OCI-LY1 (cell line): ENCODE measurements at regions not wholly inside any gene's neighbourhood (a gene's known extent, or its start where the extent isn't known, plus 50 kb on each side); places are given as distances from the start of the nearest gene placed in this dataset.

Experiments
- H2AFZ ChIP-seq: fragments of 200-600 bp; sonication (generic), shearing (Covaris generic); 2 replicates; pipeline ENCODE4 v1.6.0; 2014; ENCODE audit warnings: antibody characterized with exemption, mild to moderate bottlenecking, low read length
- H3F3A ChIP-seq: fragments of 200-600 bp; sonication (generic), shearing (Covaris generic); 2 replicates; pipeline ENCODE4 v1.6.0; 2014; ENCODE audit warnings: mild to moderate bottlenecking, antibody characterized with exemption, low read length, moderate library complexity; ENCODE audit not compliant: insufficient read depth
- H3K27ac ChIP-seq: fragments of 200-600 bp; sonication (generic); 2 replicates; pipeline ENCODE4 v1.5.1; 2014; ENCODE audit warnings: low read length, mixed run types, mild to moderate bottlenecking, low read depth; ENCODE audit not compliant: poor library complexity, severe bottlenecking
- H3K27me3 ChIP-seq: fragments of 200-600 bp; sonication (generic); 2 replicates; pipeline ENCODE4 v1.6.0; 2014; ENCODE audit warnings: antibody characterized with exemption, mild to moderate bottlenecking, low read length, moderate library complexity; ENCODE audit not compliant: insufficient read depth
- H3K36me3 ChIP-seq: fragments of 200-600 bp; sonication (generic); 2 replicates; pipeline ENCODE4 v1.6.1; 2014; ENCODE audit warnings: mild to moderate bottlenecking, antibody characterized with exemption, low read length, moderate library complexity, mixed read lengths; ENCODE audit not compliant: insufficient read depth
- H3K4me1 ChIP-seq: fragments of 200-600 bp; sonication (generic); 2 replicates; pipeline ENCODE4 v1.5.1; 2014; ENCODE audit warnings: mild to moderate bottlenecking, low read length, moderate library complexity; ENCODE audit not compliant: insufficient read depth, severe bottlenecking
- H3K4me2 ChIP-seq: fragments of 200-600 bp; sonication (generic), shearing (Covaris generic); 2 replicates; pipeline ENCODE4 v1.6.1; 2014; ENCODE audit warnings: low read length
- H3K4me3 ChIP-seq: fragments of 200-600 bp; sonication (generic); 2 replicates; pipeline ENCODE4 v1.5.1; 2014; ENCODE audit warnings: low read length, low read depth, mild to moderate bottlenecking, mixed read lengths; ENCODE audit not compliant: poor library complexity, severe bottlenecking
- H3K79me2 ChIP-seq: fragments of 200-600 bp; shearing (Covaris generic); 2 replicates; pipeline ENCODE4 v1.6.1; 2016; ENCODE audit warnings: mixed run types, low read length, mixed read lengths; ENCODE audit not compliant: insufficient read depth
- H3K9ac ChIP-seq: fragments of 200-600 bp; sonication (generic), shearing (Covaris generic); 2 replicates; pipeline ENCODE4 v1.6.1; 2014; ENCODE audit warnings: mild to moderate bottlenecking, low read length, mixed read lengths
- H3K9me2 ChIP-seq: fragments of 200-600 bp; sonication (generic), shearing (Covaris generic); 2 replicates; pipeline ENCODE4 v1.6.1; 2014; ENCODE audit warnings: low read depth, mild to moderate bottlenecking, low read length, mixed read lengths
- H3K9me3 ChIP-seq: fragments of 200-600 bp; shearing (Covaris generic); 2 replicates; pipeline ENCODE4 v1.6.1; 2014; ENCODE audit warnings: low read length, mixed read lengths
- H4K20me1 ChIP-seq: fragments of 200-600 bp; sonication (generic), shearing (Covaris generic); 2 replicates; pipeline ENCODE4 v1.6.0; 2016; ENCODE audit warnings: mild to moderate bottlenecking, low read length; ENCODE audit not compliant: insufficient read depth
- EZH2 ChIP-seq: fragments of 200-600 bp; sonication (generic), shearing (Covaris generic); IDR thresholded peaks from 2 replicates; pipeline ENCODE4 v1.8.0; 2017; ENCODE audit warnings: borderline replicate concordance, mixed run types, mild to moderate bottlenecking, antibody characterized with exemption, low read length, moderate library complexity, mixed read lengths
- TF ChIP-seq, protein P1 (sequence below): fragments of 200-600 bp; sonication (generic), shearing (Covaris generic); IDR thresholded peaks from 2 replicates; pipeline ENCODE4 v1.5.1; 2017; ENCODE audit warnings: mild to moderate bottlenecking, antibody characterized with exemption, low read length, moderate library complexity, mixed read lengths

- no peak overlapping the region for H3K4me3 ChIP-seq
- H3K36me3 ChIP-seq, result no peaks in the 10 kb centered on the region
- H3K27me3 ChIP-seq, result no peaks in the 10 kb centered on the region
- no peaks in the 10 kb centered on the region for H3K4me1 ChIP-seq
- no peaks in the 10 kb centered on the region for H4K20me1 ChIP-seq
- H3K9me3 ChIP-seq, result no peaks in the 10 kb centered on the region
- H3K9ac ChIP-seq, result no peak overlapping the region
- H3K27ac ChIP-seq, result no peak overlapping the region
- no peak for TF ChIP-seq EZH2
- TF ChIP-seq, protein P1, sequence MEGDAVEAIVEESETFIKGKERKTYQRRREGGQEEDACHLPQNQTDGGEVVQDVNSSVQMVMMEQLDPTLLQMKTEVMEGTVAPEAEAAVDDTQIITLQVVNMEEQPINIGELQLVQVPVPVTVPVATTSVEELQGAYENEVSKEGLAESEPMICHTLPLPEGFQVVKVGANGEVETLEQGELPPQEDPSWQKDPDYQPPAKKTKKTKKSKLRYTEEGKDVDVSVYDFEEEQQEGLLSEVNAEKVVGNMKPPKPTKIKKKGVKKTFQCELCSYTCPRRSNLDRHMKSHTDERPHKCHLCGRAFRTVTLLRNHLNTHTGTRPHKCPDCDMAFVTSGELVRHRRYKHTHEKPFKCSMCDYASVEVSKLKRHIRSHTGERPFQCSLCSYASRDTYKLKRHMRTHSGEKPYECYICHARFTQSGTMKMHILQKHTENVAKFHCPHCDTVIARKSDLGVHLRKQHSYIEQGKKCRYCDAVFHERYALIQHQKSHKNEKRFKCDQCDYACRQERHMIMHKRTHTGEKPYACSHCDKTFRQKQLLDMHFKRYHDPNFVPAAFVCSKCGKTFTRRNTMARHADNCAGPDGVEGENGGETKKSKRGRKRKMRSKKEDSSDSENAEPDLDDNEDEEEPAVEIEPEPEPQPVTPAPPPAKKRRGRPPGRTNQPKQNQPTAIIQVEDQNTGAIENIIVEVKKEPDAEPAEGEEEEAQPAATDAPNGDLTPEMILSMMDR, result no peak
- H3K9me2 ChIP-seq, result no peaks in the 10 kb centered on the region
- no peaks in the 10 kb centered on the region for H3K79me2 ChIP-seq
- H3F3A ChIP-seq, result no peaks in the 10 kb centered on the region
- H3K4me2 ChIP-seq, result no peak overlapping the region
- no peak overlapping the region for H2AFZ ChIP-seq
Observed at GRCh38 chr3:64289622-64290021, 64.4 kb upstream of the PRICKLE2 start.

DNA sequence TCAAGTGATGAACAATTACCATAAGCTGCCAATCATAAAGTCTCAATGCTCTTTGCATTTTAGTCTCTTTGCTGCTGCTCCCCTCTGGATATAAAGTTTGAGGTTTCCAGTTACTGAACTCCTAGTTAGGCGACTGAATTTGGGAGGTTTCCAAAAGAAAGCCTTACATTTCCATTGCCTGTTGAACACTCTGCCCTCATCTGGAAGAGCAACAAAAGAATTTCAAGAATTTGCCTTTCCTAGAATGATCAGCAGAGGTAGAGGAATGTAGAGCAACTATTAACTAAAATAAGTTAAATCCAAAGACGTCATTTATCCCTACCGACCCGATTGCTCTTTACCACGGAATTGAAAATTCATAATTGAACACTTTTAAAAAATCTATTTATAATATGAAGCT lies 53.4 kb upstream of the PRICKLE2 start:
- Histone ChIP-seq H3K36me3 (no peaks in the 10 kb centered on the region), H3K4me2 (no peak overlapping the region), H3K9me2 (no peaks in the 10 kb centered on the region), H3K27ac (no peak overlapping the region), H3K9me3 (no peaks in the 10 kb centered on the region), H3F3A (no peaks in the 10 kb centered on the region), H4K20me1 (no peaks in the 10 kb centered on the region), H3K79me2 (no peaks in the 10 kb centered on the region), H3K27me3 (no peaks in the 10 kb centered on the region), H3K4me1 (no peaks in the 10 kb centered on the region), H2AFZ (no peak overlapping the region), H3K9ac (no peak overlapping the region), H3K4me3 (no peak overlapping the region)
- no peak for TF ChIP-seq EZH2
- TF ChIP-seq, protein P1, result no peak

- H3K9me3 ChIP-seq, result no peaks in the 10 kb centered on the region
- H3K4me2 ChIP-seq, result no peak overlapping the region
- H3K27me3 ChIP-seq, result no peaks in the 10 kb centered on the region
- H3K36me3 ChIP-seq, result no peaks in the 10 kb centered on the region
- H3K9ac ChIP-seq, result no peak overlapping the region
- no peak overlapping the region for H3K27ac ChIP-seq
- no peaks in the 10 kb centered on the region for H3K9me2 ChIP-seq
- TF ChIP-seq, protein P1, result no peak
- no peak for TF ChIP-seq EZH2
- H3K79me2 ChIP-seq, result no peaks in the 10 kb centered on the region
- no peaks in the 10 kb centered on the region for H4K20me1 ChIP-seq
- H3F3A ChIP-seq, result no peaks in the 10 kb centered on the region
- no peak overlapping the region for H2AFZ ChIP-seq
- H3K4me1 ChIP-seq, result no peaks in the 10 kb centered on the region
- H3K4me3 ChIP-seq, result no peak overlapping the region
Observed at GRCh38 chr3:64276131-64276530, 50.9 kb upstream of the PRICKLE2 start.
